ENCODE measurements at regions not wholly inside any gene's neighbourhood (a gene's known extent, or its start where the extent isn't known, plus 50 kb on each side); places are given as distances from the start of the nearest gene placed in this dataset.

DNA sequence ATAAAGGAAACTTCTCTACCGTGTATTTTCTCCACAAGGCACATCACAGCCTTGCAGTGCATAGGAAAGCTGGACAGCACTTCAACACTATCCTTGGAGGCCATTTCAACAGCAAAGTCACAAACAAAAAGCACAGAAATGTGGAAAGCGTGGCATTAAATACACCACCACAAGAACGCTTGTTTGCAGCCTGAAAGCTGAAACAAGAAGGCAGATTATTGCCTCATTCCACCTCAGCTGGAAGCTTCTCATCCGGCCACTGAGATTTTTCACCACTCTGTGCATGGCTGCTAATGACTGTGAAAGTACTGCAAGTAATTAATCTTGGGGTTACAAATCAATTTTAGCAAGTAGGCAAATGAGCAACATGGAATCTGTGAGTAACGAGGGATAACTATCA is 50.9 kb upstream of the GALNT2 start:
- TF ChIP-seq, protein P1, sequence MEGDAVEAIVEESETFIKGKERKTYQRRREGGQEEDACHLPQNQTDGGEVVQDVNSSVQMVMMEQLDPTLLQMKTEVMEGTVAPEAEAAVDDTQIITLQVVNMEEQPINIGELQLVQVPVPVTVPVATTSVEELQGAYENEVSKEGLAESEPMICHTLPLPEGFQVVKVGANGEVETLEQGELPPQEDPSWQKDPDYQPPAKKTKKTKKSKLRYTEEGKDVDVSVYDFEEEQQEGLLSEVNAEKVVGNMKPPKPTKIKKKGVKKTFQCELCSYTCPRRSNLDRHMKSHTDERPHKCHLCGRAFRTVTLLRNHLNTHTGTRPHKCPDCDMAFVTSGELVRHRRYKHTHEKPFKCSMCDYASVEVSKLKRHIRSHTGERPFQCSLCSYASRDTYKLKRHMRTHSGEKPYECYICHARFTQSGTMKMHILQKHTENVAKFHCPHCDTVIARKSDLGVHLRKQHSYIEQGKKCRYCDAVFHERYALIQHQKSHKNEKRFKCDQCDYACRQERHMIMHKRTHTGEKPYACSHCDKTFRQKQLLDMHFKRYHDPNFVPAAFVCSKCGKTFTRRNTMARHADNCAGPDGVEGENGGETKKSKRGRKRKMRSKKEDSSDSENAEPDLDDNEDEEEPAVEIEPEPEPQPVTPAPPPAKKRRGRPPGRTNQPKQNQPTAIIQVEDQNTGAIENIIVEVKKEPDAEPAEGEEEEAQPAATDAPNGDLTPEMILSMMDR (conservative IDR thresholded peaks at IDR 0.05), result no peak
- TF ChIP-seq ZFX (IDR thresholded peaks at IDR 0.05), result no peak
- no peak overlapping the region for H3K27ac ChIP-seq
